ENCODE measurements at regions not wholly inside any gene's neighbourhood (a gene's known extent, or its start where the extent isn't known, plus 50 kb on each side); places are given as distances from the start of the nearest gene placed in this dataset.
"Not testable (repeated sequence)": the region's sequence is repeated elsewhere in the genome, so short reads cannot be mapped to it uniquely, and the experiment has no call there.

DNA sequence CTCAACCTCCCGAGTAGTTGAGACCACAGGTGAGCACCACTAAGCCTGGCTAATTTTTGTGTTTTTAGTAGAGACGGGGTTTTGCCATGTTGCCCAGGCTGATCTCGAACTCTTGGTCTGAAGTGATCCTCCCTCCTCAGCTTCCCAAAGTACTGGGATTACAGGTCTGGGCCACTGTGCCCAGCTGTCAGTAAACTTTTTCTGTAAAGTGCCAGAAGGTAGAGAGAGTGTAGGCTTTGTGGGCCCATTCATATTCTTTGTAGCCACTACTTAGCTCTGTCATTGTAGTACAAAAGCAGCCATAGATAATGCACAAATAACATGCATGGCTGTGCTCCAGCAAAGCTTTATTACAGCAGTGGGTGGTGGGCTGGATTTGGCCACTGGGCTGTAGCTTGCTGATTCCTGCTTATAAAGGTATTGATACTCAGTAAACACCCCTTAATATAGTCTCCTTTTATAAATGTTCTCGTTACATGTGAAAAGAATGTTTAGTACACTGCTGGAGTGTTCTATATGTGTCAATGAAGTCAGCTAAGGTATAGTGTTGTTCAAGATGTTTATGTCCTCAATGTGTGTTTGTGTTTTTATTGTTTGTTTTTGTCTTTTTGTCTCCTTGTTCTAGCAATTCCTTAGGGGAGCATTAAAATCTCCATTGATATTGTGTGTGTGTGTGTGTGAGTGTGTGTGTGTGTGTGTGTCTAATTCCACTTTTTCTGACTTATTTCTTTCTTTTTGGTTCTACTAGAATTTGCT is 644.7 kb upstream of the DPP6 start:
- no TSS peak for BruUV-seq (replicated peaks)
- Histone ChIP-seq H3K4me1 (ENCODE audit: insufficient read depth, low read length, poor library complexity, severe bottlenecking) (no peaks in the 10 kb centered on the region), H3K9me3 (ENCODE audit: low read depth, low read length, poor library complexity, severe bottlenecking) (no peaks in the 10 kb centered on the region), H3K36me3 (ENCODE audit: insufficient read depth, low read length, poor library complexity, severe bottlenecking) (no peaks in the 10 kb centered on the region), H3K27me3 (replicated peaks; ENCODE audit: insufficient read depth, low read depth, low read length, poor library complexity) (no peaks in the 10 kb centered on the region), H3K27ac (ENCODE audit: low read depth, low read length, poor library complexity, severe bottlenecking) (no peak overlapping the region), H3K4me3 (ENCODE audit: low read depth, low read length, poor library complexity, severe bottlenecking) (no peak overlapping the region)
- POLR2A ChIA-PET (ENCODE audit: low non-redundant PET), result no interaction called here
- DNase-seq (ENCODE audit: low spot score), result no peak
- TF ChIP-seq EZH2 (IDR thresholded peaks at IDR 0.05; ENCODE audit: borderline replicate concordance, low read depth, low read length, poor library complexity, severe bottlenecking), result no peak
- TF ChIP-seq, protein P1, sequence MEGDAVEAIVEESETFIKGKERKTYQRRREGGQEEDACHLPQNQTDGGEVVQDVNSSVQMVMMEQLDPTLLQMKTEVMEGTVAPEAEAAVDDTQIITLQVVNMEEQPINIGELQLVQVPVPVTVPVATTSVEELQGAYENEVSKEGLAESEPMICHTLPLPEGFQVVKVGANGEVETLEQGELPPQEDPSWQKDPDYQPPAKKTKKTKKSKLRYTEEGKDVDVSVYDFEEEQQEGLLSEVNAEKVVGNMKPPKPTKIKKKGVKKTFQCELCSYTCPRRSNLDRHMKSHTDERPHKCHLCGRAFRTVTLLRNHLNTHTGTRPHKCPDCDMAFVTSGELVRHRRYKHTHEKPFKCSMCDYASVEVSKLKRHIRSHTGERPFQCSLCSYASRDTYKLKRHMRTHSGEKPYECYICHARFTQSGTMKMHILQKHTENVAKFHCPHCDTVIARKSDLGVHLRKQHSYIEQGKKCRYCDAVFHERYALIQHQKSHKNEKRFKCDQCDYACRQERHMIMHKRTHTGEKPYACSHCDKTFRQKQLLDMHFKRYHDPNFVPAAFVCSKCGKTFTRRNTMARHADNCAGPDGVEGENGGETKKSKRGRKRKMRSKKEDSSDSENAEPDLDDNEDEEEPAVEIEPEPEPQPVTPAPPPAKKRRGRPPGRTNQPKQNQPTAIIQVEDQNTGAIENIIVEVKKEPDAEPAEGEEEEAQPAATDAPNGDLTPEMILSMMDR (conservative IDR thresholded peaks at IDR 0.05; ENCODE audit: low read depth, low read length), result no peak
- intact Hi-C loops (cut with micrococcal nuclease; ENCODE audit: unreplicated experiment), result no loop called here
- CTCF ChIA-PET, result no interaction called here

DNA sequence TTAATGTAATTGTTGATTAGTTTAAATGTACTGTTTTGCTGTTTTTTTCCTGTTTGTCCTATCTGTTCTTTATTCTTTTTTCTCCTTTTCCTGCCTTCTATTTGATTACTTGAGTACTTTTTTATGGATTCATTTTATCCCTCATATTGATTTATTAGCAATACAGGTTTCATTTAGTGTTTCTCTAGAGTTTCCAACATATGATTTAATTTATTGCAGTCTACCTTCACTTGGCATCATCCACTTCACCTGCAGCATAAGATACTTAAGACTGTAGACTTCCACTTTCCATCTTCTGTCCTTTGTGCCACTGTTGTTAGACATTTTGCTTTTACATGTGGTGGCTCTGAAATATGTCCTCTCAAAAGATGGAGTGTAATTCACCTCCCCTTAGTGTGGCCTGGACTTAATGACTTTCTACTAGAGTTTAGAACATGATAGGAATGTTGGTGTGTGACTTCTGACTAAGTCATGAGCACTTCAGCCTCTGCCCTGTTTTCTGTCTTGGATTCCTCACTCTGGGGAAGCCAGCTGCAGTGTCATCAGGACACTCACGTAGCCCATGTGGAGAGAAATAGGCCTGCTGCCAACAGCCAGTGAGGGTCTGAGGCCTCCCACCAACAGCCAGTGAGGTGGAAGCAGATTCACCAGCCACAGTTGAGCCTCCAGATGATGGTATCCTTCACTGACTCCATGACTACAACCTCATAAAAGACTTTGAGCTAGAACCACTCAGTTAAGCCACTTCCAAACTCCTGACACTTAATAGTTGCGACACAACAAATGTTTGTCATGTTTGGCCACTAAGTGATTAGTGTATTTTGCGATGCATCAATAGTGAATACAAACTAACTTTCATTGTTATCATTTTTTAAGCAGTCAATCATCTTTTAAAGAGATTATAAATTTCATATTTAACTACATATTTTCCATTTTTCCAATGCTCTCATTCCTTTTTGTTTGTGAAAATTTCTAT is 643.5 kb upstream of the DPP6 start:
- BruUV-seq (replicated peaks), result no TSS peak
- no peaks in the 10 kb centered on the region for H3K4me1 ChIP-seq (ENCODE audit: insufficient read depth, low read length, poor library complexity, severe bottlenecking)
- ChIA-PET POLR2A (ENCODE audit: low non-redundant PET) (no interaction called here), CTCF (no interaction called here)
- TF ChIP-seq EZH2 (IDR thresholded peaks at IDR 0.05; ENCODE audit: borderline replicate concordance, low read depth, low read length, poor library complexity, severe bottlenecking), result no peak
- TF ChIP-seq, protein P1 (conservative IDR thresholded peaks at IDR 0.05; ENCODE audit: low read depth, low read length), result no peak
- no peaks in the 10 kb centered on the region for H3K27me3 ChIP-seq (replicated peaks; ENCODE audit: insufficient read depth, low read depth, low read length, poor library complexity)
- DNase-seq (ENCODE audit: low spot score), result no peak
- no peaks in the 10 kb centered on the region for H3K36me3 ChIP-seq (ENCODE audit: insufficient read depth, low read length, poor library complexity, severe bottlenecking)
- H3K9me3 ChIP-seq (ENCODE audit: low read depth, low read length, poor library complexity, severe bottlenecking), result no peaks in the 10 kb centered on the region
- H3K27ac ChIP-seq (ENCODE audit: low read depth, low read length, poor library complexity, severe bottlenecking), result no peak overlapping the region
- H3K4me3 ChIP-seq (ENCODE audit: low read depth, low read length, poor library complexity, severe bottlenecking), result no peak overlapping the region
- intact Hi-C loops (cut with micrococcal nuclease; ENCODE audit: unreplicated experiment), result no loop called here

DNA sequence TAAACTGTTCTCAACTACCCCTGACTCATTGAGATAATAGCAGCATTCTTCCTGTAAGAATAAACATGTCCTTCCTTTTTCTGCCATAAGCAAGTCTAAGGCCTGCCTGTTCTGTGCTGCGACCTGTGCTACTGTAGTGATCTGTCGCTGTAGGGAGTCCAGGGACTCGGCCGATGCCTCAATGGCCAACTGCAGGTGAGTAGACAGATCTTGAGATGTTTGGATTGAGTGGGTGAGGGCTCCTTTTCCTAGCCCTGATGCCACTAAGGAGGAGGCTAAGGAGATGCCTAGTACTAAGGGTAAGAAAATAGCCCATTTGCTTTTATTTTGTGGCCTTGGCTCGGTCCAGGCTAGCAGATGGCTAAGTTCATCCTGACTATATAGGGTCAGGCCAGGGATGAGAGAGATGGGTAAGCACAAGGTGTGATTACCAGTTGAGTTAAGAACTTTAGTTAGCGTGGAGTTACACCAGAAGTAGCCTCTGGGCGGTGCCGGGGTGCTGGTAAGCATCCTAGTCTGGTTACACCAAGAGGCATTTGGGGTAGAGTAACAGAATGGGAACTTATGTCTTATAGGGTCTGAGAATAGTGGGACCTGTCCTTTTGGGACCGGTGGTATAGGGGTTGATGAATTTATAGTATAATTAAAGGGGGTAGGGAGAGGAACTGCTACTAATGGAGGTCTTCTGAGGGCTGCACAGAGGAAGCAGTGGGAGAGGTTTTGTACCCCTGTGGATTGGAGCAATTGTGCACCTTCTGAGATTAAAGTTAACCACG is 642.4 kb upstream of the DPP6 start:
- H3K27me3 ChIP-seq (replicated peaks; ENCODE audit: insufficient read depth, low read depth, low read length, poor library complexity); H3K4me3 ChIP-seq (ENCODE audit: low read depth, low read length, poor library complexity, severe bottlenecking); H3K4me1 ChIP-seq (ENCODE audit: insufficient read depth, low read length, poor library complexity, severe bottlenecking); H3K36me3 ChIP-seq (ENCODE audit: insufficient read depth, low read length, poor library complexity, severe bottlenecking); H3K27ac ChIP-seq (ENCODE audit: low read depth, low read length, poor library complexity, severe bottlenecking); H3K9me3 ChIP-seq (ENCODE audit: low read depth, low read length, poor library complexity, severe bottlenecking); intact Hi-C loops (cut with micrococcal nuclease; ENCODE audit: unreplicated experiment); CTCF ChIA-PET; BruUV-seq (replicated peaks); POLR2A ChIA-PET (ENCODE audit: low non-redundant PET); DNase-seq (ENCODE audit: low spot score): not testable (repeated sequence)

DNA sequence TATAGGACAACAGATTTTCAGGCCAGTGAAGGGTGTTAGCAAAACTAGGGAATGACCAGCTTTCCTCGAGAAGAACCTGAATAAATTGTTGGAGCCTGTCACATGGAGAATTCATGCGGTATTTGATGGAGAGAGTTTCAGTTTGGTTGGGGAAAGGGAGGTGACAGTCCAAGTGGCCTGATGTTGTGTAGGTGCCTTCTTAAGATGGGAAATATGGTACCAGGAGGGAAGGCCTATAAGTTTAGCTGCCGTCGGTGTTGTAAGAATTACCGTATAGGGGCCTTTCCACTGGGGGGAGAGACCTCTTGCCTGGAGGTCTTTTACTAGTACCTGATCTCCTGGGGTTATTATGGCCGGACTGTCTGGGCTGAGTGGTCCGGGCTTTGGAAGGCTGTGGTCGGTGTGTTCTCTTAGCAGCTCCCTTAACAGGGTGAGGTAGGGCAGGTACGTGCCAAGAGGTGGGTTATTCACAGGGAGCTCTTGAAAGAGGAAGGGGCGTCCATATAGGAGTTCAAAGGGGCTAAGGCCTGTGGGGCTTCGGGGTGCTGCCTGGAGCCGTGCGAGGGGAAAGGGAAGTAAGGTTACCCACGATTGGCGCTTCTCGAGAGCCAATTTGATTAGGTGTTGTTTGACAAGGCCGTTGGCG is 641.1 kb upstream of the DPP6 start:
- CTCF ChIA-PET; H3K36me3 ChIP-seq (ENCODE audit: insufficient read depth, low read length, poor library complexity, severe bottlenecking); H3K27me3 ChIP-seq (replicated peaks; ENCODE audit: insufficient read depth, low read depth, low read length, poor library complexity); H3K4me3 ChIP-seq (ENCODE audit: low read depth, low read length, poor library complexity, severe bottlenecking); intact Hi-C loops (cut with micrococcal nuclease; ENCODE audit: unreplicated experiment); DNase-seq (ENCODE audit: low spot score); BruUV-seq (replicated peaks); POLR2A ChIA-PET (ENCODE audit: low non-redundant PET); H3K9me3 ChIP-seq (ENCODE audit: low read depth, low read length, poor library complexity, severe bottlenecking); H3K4me1 ChIP-seq (ENCODE audit: insufficient read depth, low read length, poor library complexity, severe bottlenecking); H3K27ac ChIP-seq (ENCODE audit: low read depth, low read length, poor library complexity, severe bottlenecking): not testable (repeated sequence)

DNA sequence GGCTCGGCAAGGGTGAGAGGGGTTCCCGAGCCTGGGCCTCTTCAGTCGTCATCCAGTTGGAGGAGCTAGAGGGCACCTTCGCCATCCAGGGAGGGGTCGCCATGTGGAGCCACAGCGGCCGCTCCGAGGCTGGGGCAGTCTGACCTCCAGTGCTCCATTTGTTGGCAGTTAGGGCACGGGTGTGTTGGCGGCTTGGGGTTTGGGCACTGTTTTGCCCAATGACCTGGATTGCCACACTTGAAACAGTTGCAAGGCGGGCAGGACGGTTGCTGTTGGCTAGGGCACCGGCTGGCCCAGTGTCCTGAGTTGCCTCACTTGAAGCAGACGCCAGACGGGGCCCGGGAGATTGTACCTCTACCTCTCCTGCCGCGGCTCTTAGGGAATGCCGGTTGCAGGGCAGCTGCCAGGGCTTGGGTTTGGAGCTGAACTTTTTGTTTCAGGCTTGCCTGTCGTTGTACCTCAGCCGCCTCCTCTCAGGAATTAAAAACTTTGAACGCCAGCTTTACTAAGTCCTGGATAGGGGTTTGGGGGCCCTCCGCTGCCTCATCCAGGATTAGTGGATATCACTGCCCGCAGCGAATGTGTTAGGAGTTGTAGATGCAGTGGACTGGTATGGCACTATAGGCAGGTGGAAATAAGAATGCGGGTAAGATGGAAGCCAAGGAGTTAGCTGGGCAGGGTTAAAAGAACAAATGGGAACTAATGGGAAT is 639.9 kb upstream of the DPP6 start:
- CTCF ChIA-PET; H3K36me3 ChIP-seq (ENCODE audit: insufficient read depth, low read length, poor library complexity, severe bottlenecking); H3K4me3 ChIP-seq (ENCODE audit: low read depth, low read length, poor library complexity, severe bottlenecking); BruUV-seq (replicated peaks); DNase-seq (ENCODE audit: low spot score); H3K4me1 ChIP-seq (ENCODE audit: insufficient read depth, low read length, poor library complexity, severe bottlenecking); POLR2A ChIA-PET (ENCODE audit: low non-redundant PET); H3K27me3 ChIP-seq (replicated peaks; ENCODE audit: insufficient read depth, low read depth, low read length, poor library complexity); H3K27ac ChIP-seq (ENCODE audit: low read depth, low read length, poor library complexity, severe bottlenecking); intact Hi-C loops (cut with micrococcal nuclease; ENCODE audit: unreplicated experiment): not testable (repeated sequence)
- peaks cover 12% of the 10 kb centered on the region for H3K9me3 ChIP-seq (ENCODE audit: low read depth, low read length, poor library complexity, severe bottlenecking)

All from A673 (cell line).